CD4-positive, alpha-beta T cell treated with Interleukin-17A for 4 hours (primary cell): ENCODE measurements at regions not wholly inside any gene's neighbourhood (a gene's known extent, or its start where the extent isn't known, plus 50 kb on each side); places are given as distances from the start of the nearest gene placed in this dataset.
"Not testable (repeated sequence)": the region's sequence is repeated elsewhere in the genome, so short reads cannot be mapped to it uniquely, and the experiment has no call there.

Experiments
- DNase-seq: peaks from one replicate; pipeline ENCODE4 v3.0.0-alpha.2; 2020; ENCODE audit warnings: mixed read lengths

DNA sequence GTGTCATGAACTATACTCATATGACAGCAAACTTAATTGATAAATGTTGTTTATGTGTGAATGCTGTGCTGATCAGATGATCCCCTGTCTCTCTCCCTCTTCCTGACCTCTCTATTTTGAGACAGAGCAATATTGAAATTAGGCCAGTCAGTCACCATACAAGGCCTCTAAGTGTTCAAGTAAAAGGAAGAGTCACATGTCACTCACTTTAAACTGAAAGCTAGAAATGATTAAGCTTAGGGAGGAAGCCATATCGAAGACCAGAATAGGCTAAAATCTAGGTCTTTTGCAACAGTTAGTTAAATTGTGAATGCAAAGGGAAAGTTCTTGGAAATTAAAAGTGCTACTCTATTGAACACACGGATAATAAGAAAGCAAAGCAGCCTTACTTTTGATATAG, 498.6 kb downstream of the ZPLD1 start:
- DNase-seq = no peak

DNA sequence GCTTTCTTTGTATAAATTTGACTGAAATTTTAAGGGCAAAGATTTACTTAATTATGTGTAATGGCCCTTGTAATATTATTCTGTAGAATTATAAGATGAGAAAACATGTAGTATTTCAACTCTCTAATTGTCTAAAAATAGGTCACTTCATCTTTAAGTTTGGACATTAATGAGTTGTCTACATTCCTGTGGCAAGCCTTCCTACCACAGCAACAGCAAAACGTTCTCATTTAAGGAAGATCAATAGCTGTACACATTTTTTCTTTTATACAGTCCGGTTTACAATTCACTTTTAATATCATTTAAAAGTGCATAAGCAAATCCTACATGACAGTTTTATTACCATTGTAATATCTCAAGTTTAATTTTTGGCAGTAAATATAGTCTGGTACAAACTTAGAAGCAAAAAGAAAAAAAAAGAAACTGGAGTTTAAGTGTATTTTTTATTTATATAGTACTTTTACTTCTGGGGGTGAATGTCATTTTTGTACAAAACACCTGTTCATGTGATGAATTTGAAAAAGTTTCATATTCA, 501.8 kb downstream of the ZPLD1 start:
- DNase-seq = no peak

DNA sequence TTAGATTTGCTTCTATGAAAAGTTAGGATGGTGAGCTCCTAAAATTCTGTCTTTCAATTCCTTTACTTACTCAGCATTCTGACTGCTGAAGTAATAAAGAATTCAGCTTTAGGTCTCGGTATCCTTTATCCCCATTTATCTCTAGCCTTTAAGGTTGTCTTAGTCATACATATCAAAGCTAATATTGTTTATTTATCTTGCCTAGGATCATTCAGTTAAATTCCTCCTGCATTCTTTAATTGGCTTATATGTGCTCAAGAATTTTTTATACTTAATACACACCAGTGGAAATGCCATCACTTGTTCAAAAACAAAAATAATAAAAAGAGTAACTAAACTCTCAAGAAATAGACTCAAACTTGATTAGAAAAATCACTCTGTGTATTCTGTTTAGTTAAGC, 507.0 kb downstream of the ZPLD1 start:
- no peak for DNase-seq

DNA sequence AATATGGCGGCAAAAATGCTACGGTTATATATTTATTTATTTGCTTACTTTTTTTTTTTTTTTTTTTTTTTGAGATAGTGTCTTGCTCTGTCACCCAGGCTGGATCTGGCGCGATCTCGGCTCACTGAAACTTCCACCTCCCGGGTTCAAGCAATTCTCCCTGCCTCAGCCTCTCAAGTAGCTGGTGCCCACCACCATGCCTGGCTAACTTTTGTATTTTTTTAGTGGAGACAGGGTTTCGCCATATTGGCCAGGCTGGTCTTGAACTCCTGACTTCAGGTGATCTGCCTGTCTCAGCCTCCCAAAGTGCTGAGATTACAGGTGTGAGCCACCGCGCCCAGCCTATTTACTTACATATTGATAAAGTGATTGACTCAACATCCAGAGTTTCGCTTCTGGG, 511.6 kb downstream of the ZPLD1 start:
- not testable (repeated sequence) for DNase-seq

DNA sequence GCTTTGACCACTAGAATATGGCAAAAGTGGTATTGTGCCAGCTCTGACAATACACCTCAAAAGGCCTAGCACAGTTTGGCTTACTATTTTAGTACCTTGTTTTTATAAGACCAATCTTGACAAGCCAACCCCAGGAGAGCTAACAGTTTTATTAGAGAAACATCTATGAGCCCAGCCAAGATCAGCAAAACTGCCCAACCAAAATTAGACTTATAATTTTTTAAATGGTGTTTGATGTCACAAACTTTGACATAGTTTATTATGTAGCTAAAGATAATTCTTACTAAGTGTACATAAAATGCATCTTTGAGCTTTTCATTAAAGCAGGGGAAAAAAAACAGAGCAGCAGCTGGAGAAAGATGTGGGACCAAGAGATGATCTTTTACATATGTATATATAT, 537.5 kb downstream of the ZPLD1 start:
- DNase-seq = no peak

DNA sequence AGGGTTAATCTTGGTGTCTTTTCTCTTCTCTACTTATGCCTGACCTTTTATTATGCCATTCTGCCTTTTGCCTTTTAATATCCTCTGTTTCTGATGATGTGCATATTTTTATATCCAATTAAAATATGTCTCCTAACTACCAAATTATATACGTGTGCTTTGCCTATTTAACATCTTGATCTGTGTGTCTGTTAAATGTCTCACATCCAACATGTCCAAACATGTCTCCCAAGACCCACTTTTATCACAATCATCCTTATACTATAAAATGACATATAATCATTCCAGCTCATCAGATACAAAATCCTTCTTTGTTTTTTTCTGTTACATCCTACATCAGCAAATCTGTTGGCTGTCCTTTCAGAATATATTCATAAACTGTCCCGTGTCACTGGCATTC, 539.5 kb downstream of the ZPLD1 start:
- DNase-seq = no peak

DNA sequence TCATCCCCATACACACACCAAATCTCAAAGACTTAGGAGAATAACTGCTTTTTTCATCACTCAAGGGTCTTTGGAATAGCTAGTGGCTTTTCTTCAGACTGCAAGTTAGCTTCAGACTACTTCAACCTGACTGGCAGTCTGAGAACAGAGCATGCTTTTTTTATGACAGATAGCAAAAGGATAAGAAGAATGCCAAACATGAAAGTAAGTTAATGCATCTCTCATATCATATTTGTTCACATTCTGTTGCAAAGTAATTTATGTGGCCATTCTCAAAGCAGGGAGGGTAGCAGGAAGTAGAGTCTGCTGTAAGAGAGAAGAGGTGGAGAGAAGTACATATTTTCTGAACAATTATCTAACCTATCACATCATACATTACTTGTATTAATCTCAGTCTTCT, 544.4 kb downstream of the ZPLD1 start:
- no peak for DNase-seq

DNA sequence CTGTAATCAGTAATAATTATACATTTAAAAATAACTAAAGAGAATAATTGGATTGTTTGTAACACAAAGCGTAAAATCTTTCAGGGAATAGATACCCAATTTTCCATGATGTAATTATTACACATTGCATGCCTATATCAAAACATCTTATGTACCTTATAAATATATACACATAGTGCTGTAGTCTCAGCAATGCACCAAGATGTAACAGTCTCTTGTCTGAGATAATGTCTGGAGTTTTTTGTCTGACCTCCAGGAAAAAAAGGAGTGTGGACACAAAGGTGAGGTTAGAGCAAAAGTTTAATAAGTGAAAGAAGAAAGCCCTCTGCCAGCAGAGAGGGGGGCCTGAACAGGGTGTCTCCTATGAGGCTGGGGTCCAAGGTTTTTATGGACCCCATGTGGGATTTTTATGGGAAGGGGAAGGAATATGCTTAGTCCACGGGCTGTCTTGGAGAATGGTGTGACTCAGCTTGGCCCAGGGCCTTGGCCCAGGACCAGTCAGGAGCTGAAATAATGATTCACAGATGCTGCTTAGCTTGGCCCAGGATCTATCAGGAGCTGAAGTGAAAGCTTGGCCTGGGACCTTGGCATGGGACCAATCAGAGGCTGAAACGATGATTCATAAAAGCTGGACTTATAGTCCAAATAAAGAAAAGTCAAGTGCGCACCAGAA, 545.0 kb downstream of the ZPLD1 start:
- no peak for DNase-seq

DNA sequence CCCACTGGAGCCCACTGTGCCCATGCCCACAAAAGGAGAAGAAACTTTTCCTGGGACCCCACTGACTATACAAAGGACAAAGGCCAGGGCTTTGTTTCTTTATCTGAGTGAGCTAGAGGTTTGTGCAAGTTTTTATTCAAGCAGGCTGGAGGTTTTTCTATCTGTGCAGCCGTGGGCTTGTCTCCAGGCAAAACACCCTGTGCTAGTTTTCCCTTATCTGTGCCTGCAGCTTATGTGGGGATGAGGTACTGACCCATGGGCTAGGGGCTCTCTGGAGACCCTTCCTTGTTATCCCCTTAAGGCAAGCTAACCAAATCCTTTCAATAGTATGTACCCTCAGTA, 545.5 kb downstream of the ZPLD1 start:
- no peak for DNase-seq

DNA sequence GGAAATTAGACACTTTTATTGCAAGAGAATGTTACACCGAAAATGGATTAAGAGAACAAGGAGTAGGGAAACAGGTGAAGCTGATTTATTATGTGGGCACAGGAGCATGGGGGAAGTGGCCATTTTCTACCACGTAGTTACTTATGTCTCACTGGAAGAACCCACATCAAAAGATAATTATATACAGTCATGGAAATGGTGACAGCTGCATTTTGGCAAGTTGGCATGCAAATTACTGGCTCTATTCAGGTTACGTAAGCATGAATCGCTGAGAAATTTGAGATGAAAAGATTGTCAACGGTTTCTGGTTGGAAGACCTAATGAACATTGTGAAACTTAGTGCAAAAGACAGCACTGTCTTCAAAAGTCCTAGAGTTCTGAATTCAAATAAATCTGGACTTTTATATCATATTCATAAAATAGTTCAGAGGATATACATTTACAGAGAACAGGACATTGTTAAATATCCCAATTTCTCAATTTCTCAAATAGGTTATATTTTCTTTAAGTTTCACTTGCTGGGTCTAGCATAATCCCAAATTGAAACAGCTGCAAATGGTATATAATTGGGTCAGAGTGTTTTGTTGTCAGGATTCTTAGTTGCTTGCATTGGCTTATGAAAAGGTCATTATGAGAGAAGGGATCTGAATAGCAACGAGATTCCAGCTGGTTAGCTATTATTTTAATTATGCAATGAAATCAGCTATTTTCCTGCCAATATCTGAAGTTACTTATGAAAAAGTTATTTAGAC, 567.8 kb downstream of the ZPLD1 start:
- DNase-seq = no peak

DNA sequence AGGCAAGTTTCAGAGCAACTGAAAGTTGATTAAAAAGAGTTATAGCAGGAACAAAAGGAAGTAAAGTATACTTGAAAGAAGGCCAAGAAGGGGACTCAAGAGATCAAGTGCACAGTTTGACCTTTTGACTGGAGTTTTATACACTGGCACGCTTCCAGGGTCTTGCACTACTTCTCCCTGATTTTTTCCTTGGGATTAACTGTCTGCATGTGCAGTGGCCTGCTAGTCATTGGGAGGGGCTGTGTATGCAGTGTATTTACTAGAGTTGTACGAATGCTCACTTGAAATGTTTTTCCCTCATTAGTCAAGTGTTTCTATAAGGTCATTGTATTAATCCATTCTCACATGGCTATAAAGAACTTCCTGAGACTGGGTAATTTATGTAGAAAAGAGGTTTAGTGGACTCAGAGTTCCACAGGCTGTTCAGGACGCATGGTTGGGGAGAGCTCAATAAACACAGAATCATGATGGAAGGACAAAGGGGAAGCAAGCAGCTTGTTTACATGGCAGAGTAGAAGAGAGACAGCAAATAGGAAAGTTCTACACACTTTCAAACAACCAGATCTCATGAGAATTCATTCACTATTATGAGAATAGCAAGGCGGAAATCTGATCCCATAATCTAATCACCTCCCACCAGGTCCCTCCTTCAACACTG, 571.8 kb downstream of the ZPLD1 start:
- DNase-seq = no peak

DNA sequence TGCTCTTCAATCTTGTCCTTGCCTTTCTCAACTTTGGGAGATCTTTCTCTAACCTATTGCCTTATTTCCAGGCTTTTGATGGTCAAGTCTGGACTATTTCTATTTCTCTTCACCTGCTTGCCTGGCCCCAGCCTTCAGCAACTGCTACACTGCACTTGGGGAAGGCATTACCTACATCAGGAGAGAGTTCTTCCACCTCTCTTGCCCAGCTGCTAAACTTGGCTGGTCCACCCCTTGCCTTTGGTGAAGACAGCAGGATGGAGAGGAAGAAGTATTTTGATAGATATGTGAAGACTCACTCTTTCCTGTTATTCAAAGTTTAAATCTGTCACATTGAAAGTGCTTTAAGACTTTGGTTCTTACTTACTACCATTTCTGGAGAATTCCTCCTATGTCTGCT, 574.8 kb downstream of the ZPLD1 start:
- no peak for DNase-seq

DNA sequence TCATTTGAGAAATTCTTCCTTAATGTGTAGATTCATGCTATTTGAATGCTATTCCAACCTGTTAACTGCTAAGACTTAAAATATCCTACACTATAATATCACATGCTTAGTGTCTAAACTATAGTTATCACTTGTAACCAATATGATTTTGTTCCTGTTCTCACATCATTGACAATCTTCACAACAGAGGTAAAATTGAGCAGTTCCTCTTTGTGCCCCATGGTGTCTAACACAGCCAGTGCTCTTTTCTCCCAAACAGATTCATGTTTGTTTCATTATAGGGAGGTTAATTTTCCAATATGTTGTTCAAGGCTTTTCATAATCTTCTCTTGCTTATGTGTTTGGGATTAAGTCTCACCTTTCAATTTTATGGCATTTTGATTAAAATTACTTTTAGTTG, 591.1 kb downstream of the ZPLD1 start:
- DNase-seq = no peak

DNA sequence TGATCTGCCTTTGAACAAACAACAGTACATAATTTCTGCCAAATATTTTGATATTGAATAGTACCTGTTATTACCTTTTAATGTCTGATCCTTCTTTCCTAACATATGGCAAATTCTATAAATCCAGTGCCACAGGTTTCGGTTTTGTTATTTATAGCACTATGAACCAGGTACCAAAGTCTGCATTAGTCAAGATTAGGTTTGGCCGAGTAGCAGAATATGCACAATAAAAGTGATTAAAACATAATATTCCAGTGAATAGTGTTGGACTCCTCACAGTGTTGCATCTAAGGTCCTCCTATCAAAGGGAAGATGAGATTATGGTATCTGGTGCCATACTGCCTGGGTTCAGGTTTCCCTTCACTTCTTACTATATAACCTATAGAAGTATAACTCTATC, 599.0 kb downstream of the ZPLD1 start:
- DNase-seq = no peak

DNA sequence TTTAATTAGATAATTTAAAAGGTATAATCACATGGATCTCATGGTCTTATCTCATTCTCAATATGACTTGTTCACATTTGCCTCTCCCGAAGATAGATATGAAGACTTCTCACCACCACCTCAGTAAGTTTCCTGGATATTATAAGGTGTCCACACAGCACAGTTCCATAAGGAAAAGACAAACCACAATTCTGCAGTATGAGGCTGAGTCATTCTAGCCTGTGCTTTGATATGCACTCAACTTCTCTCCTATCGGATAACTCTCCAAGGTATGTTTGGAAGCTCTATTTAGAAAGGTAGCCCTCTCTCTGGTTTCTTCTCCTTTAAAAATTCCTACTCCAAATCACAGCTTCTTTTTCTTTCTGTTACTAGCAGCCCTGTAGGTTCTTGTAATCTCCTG, 612.8 kb downstream of the ZPLD1 start:
- DNase-seq = no peak

DNA sequence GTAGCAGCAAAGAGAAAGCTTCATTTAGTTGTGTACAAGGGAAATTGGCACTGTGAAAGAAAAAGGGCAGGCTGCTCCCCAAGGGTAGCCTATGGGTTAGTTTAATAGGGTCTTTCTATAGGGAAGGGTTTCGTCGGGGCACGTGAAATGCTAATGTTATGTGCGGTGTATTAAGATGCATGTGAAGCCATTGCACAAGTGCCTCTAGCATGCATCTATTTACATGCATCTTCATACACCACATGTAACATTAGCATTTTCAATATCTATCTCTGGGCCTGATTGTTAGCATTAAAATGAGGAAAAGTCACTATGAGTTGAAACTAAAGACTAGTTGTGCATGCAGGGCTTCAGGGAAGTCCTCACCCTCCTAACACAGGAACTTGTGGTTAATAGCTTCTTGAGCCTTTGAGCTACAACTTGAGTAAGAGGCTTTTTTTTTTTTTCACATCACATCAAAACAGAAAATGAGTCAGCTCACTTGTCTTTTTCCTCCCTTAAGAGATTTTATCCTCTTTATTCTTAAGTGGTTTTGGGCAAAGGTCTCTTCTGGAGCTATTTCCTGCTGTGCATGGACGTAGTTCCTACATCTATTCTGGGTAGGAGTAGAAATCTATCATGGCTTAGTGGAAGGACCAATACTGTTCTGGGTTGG, 613.4 kb downstream of the ZPLD1 start:
- no peak for DNase-seq

DNA sequence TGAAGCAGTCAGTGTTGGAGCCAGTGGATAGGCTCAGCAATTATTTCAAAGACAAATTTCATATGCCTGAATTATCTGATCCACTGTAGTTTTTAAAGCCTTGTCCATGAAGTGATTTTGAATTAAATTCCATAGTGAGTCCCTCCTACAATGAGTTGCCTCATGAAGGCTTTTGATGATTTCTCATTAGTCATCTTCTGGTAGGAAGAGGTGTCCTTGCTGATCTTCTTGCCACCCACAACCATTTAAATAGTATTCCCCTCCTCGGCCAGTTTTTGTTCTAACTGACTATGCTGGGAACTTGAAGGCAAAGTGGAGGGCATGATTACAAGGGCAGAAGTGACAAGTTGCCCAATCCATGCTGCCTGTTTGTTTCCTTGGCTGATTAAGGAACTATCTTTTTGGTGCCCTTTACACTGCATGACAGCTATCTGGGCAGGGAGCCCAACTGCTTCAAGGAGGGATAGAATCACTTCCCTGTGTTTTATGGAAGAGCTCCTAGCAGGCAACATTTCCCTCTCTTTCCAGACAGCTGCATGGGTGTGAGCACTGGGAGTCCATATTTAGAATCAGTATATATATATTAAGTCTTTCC, 617.5 kb downstream of the ZPLD1 start:
- DNase-seq = no peak

DNA sequence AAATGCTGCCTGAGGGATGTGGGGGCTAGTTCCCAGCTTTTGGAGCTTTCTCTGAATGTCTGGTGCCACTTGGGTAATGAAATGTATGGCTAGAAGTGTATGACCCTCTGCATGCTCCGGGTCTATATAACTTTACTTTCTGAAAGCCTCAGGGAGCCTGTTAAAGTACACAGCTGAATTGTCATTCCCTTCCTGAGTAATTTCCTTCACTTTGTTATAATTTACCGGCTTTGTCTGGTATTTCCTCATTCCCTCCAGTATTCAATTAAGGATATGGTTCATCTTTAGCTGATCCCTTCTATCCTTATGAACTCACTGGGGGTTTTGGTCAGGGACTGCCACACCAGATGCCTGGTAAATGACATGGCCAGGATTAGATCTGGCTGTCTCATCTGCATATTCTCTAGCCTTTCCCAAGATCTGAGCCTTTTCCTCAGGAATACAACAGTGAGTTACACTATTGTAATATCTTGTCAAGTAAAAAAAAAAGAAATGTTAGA, 620.3 kb downstream of the ZPLD1 start:
- no peak for DNase-seq

DNA sequence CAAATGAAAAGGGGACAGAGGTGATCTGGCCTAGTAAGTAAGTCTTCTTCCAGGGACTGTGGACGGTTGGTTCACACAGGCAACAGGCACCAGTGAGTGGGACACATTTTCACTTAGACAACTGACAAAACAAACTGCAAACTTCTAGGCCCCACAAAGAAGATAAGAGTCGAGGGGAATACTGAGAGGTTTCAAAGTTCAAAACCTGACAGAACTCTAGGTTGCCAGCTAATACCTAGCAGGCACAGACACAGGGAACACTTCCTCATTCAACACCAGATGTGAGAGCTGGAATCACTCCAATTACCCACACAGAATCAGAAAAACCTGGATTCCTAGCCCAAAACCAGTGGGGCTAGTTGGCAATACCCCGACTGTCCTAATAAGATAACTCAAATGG, 621.7 kb downstream of the ZPLD1 start:
- DNase-seq = no peak

DNA sequence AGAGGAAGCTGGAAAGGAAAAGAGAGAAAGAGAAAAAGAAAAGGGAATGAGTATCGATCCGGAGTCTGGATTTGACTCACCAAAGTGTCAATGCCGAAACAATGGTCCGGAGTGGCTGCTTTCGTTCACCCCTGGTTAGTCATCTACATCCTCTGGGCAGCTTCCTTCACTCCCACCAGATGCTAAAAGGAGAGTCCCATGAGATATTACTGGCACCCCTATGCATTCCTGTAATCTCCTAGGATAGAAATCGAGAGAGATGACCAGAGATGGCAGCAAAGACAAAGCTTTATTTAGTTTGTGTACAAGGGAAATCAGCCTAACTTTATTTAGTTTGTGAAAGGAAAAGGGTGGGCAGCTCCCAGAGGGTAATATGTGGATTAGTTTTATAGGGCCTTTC, 622.2 kb downstream of the ZPLD1 start:
- no peak for DNase-seq

DNA sequence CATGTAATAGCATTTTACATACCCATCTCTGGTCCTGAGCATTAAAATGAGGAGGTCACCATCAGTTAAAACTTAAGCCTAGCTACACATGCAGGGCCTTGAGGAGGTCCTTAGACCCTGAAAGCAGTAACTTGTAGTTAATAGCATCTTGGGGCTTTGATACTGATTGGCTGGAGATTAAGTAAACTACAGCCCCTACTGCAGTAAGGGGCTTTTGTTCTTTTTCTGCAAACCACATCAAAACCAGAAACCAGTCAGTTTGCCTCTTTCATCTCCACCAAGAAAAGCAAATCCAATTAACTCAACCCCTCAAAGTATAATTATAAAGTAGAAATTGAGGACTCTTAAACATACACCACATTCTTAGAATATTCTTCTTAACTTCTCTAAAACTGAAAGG, 622.7 kb downstream of the ZPLD1 start:
- DNase-seq = no peak

DNA sequence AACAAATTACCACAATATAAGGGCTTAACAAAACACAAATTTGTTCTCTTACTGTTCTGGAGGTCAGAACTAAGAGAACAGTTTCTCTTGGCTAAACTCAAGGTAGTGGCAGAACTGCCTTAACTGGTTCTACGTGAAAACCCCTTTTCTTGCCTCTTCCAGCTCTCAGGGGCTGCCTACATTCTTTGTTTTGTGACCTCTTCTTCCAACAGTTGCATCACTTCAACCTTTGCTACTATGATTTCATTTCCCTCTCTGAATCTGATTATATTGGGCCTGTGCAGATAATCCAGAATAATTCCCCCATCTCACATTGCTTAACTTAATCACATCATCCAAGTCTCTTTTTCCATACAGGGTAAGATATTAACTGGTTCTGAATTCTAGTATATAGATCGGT, 624.6 kb downstream of the ZPLD1 start:
- no peak for DNase-seq

DNA sequence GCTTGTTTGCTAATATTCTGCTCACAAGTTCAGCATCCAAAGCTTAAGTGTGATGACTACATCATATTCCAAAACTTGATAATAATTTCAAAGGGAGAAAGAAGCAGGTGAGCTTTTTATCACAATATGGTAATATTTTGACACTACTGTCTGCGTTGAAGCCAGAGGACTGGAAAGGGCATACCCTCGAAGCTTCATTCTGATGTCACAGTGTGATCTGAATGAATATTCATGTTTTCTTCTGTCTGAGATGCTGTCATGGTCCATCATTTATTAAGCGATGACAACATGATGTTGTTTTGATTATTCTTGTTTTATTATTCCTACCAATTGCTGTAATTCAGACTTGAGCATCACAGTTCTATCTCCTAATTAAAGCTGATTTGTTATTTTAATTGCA, 625.4 kb downstream of the ZPLD1 start:
- DNase-seq = no peak
